Dermis blood vessel endothelial cell (primary cell): ENCODE measurements at regions not wholly inside any gene's neighbourhood (a gene's known extent, or its start where the extent isn't known, plus 50 kb on each side); places are given as distances from the start of the nearest gene placed in this dataset.
"Not testable (repeated sequence)": the region's sequence is repeated elsewhere in the genome, so short reads cannot be mapped to it uniquely, and the experiment has no call there.

Experiments used
- DNase-seq: peaks from one replicate; pipeline ENCODE4 v3.0.0; 2010

DNA sequence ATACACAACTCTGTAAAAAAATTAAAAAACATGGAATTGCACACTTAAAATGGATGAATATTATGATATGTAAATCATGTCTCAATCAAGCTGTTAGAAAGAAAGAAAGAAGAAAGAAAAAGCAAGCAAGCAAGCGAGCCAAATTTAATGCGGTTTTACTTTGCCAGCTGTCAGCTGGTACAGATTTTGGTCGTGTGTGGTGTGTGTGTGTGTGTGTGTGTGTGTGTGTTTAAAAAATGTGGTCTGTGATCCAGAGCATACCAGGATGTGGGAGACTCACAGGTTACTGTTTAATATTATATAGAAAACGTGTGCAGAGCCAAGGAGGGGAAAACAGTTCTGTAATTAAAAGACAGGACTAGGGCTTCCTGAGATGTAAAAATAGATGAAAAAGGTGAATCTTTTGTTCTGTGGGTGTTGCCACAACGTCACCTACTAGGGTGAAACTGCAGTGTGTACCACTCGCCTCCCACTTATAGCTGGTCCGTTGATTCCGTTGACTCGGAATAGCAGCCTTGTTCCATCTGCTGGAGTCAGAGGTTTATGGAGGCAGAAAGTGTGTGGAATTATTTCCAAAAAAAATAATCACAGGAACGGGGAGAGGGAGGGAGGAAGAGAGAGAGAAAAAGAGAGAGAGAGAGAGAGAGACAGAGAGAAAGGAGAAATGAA, 197.7 kb downstream of the BCAS1 start:
- peak; percentile 28 for DNase-seq

DNA sequence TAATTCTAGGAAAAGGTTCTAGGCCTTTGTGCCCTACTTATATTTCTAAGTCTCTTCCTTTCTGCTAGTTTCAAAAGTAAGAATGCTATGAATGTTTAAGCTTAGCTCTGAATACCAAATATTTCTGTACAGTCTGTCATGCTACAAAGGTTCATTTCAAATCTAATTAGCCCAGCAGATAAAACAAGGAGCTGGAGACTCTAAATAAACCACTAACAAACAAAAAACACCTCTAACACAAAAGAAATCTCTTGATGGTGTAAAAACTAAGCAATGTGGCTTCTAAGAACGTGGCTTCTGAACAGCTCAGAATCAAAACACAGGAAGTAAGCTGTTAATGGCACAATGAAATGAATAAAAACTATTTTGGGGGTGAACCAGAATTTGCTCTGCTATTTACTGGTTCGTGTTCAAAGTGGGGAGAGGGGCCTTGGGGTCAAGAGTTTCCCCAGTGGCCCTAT, 198.3 kb downstream of the BCAS1 start:
- DNase-seq: peak; percentile 47

DNA sequence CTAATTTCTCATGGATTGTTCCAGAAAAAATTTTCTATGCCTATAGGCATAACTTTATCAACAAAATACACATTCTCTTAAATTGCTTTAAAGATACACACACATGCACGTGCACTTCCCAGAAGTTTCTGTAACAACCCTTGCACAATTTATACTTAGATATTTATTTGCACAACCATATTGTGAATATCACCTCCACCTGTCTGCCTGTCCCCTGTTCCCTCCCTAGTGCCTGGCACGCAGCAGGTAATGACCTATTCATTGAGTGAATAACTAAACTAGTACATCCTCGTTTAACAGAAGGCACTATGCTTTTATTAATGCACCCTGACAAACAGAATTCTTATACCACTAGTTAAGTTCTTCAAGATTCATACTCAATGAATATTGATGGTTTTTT, 198.9 kb downstream of the BCAS1 start:
- DNase-seq: no peak

DNA sequence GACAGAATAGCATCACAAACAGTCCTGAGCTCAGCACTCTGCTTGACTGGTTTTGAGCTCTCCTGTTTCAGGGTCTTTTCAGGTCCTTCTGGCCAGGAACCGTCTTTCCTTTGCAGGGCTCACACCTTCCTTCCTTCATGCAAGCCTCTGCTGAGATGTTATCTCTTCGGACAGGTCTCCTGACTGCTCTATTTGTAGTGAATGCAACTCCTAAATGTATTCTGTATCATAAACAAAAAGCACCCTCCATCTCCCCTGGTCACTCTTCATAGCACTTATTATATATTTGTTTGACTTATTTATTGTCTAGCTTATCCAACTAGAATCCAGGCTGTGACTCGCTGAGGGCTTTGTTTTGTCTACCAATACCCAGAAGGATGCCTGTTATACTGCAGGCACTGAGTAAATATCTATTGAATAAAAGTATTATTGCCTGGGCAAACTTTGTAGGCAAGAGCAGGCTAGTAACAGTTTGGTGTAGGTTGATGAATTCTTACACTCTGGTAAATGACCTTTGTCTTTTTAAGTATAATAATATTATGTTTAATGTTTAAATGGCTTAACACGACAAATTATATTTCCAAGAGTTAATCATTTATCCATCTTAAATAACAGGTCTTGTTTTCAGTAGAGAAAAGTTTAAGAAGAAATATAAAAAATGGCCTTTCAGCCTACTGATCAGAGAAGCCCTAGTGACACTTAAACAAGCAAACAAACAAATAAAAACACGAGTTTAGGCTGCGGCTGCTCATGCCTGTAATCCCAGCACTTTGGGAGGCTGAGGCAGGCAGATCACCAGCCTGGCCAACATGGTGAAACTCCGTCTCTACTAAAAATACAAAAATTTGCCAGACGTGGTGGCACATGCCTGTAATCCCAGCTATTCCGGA, 199.7 kb downstream of the BCAS1 start:
- DNase-seq: no peak

DNA sequence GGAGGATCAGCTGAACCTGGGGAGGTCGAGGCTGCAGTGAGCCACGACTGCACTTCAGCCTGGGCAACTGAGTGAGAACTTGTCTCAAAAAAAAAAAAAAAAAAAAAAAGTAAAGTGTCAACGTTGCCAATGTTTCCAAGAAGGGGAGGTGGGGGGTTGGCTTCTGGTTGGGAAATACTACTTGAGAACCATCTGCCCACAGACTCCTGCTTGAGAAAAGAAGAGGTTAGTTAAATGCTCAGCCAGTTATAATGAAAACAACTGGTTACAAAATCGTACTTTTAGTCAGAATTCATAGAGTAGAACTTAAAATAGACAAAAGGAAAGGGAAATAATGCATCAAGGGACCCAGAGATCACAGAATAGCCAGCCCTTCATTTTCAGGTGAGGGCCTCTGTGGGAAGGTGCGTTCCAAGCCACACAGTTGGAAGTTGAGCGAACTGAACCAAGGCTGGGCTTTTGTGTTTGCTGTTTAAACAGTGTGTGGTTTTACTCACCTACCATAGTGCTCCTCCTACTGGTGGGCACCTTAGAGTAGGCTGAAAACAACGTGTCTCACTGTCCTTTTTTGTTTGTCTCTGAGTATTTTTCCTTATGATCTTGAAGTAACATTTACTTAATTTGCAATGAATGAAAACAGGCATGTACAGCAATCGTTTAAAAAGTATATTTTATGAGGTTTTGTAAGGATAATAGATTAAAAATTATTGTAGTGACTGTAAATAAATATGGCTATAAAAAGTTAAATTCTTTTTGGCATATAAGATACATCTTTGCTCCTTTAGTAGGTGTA, 200.7 kb downstream of the BCAS1 start:
- DNase-seq: peak; percentile 92

DNA sequence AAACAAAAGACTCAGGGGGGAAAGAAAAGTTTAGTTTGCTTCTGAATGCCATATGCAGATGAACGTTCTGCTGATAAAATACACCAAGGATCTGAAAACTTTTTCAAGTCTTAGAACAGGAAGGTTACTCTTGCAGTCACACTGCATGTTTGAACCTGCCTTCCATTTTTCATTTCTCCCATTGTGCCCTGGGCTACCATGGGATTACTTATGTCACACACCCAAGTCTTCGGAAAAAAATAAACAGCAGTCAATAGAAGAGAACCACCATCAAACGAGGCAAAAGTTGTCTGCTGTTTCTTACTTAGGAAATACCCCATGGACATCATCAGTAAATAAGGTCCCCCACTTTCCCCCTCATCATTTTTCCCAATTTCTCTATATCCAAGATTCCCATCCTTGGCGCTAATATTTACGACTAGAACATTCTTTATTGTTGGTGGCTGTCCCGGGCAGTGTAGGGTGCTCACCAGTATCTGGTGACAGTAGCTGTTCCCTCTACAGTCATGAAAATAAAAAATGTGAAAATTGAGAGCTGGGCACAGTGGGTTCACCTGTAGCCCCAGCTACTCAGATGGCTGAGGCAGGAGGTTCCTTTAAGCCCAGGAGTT, 202.5 kb downstream of the BCAS1 start:
- DNase-seq: no peak

DNA sequence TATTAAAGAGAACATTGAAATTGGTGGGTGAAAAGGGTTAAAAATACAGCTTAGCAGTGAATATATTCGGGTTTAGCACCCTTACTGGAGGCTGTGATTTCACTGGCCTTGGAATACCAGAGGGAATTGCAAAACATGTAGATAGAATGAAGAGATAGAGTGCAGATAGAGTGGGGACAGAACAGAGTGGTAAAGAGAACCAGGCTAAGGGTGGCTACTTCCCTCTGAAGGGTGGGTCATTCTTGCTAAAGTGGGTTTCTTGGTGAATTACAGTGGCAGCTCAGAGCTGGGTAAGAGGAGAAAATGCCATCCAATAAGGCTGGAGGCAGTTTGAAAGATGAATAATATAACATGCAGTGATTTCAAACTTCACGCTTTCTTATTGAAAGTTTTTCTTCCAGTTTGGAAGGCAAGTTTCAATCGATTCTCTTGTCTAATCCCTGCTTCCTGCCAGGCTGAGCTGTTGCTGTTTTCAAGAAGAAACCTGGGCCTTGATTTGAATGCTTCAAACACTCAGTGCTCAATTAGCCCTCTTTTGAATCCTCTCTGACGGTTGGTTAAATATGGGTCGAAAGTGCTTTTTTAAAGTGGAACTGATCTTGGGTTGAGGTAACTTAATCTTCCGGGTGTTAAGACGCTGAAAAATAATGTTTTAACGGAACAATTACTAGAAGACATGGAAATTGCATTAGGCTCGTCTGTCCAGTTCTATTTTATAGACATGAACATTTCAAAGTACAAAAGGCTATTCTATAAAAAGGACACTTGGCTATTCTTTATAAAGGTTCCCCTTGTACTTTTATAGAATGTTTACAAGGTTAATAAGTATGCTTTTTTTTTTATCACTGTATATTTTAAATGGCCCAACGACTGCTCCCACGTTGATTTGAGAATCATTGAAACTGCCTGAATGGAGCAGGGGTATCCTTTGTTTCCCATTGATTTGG, 203.3 kb downstream of the BCAS1 start:
- DNase-seq: no peak

DNA sequence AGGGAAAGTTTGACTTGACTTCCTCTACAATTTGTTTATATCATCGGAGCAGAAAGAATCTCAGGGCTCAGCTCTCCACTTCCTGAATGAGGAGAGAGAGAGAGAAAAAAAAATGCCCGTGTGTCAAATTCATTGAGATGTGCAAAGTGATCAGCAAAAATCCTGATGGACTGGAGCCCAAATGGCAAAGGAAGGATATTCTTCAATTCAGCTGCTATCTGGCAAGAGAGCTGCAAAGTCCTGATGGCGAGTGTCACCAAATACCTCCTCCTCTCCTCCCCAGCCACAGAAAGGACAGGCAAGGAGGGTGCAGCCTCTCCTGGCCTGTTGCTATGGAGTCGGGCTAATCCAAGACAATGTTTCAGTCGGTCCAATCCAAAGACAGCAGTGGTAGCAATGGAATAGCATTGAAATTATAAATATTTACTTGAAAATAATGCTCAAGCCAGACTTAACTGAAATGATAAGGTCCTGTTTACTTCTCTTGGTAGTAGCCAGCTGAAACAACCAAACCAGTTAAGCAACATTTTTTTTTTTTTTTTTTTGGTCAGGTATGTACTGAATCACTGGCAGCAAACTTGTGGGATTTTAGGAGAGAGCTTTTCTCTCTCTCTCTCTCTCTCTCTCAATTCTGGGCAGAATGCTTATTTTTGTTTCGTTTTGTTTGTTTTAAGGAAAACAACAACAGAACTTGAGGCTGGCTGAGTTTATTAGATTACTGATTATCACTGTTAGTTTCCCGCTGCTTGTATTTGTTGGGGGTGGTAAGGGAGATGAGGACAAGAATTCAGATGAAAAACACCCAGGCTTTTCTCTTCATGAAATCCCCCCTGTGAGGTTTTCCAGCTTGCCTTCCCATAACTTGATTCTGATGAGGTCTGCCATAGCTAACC, 204.2 kb downstream of the BCAS1 start:
- peak; percentile 60 for DNase-seq

DNA sequence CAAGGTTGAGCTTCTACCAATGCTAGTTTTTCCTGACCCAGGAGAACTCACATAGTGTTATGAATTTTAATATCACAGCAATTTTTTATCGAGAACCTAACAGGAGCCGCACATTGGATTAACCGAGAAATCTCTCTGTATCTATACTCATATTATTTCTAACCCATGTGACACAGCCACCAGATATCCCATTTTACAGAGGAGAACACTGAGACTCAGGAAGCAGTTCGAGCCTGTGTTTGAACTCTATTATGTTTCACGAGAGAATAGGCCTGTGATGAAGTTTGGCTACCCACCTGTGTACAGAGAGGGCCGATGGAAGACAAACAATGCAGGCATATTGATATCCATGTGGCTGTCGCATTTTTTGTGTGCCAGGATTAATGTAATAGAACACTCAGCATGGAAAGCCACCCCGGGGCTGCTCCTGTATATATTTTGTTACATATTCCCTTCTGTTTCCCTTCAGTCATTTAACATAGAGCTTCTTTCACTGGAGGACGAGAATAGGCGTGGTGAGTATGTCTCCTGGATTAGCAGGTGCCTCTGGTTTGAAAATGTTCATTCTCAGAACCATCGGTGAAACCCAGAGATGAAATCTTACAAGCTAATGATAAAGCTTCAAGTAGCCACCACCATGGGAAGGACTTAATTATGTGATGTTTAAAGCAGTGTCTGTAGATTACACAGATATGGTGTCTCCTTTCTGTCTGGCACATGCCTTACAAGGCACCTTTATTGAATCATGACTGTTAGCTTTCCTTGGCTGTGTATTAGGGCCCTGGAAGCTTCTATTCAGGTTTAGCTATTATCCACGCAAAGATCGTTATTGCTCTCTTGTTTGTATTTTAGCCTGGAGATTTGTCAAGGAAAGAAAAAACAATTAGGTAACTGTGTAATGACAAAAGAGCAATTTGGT, 205.4 kb downstream of the BCAS1 start:
- not testable (repeated sequence) for DNase-seq

DNA sequence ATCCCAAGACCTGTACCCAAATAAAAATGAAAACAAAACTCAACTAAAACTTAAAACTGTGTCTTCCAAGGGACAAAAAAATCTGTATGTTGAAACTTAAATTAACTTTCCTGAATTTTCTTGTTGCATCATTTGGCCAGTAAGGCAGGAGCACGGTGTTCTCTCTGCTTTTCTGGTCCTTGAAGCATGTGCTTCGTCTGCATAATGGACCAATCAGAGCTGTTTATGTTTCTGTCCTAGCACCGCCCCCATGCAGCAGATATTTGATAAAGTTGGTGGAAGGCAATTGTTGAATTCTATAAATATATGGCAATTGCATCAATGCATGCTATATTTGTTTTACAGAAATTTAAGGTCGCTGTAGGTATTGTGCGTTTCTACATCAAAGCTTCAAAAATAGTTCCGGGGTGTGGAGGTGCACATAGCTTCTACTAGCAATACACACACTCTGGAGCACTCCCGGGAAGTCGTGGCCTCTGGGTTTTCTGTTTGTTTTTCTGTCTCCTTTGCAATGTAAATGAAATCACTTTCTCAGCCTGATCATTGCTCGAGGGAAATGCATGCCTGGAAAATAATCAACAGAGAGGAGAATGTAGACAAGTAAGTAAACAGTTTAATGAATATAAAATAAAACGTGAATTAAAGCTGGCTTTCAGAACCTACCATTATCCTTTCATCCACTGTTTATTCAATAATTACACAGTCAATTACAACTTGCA, 206.3 kb downstream of the BCAS1 start:
- not testable (repeated sequence) for DNase-seq

DNA sequence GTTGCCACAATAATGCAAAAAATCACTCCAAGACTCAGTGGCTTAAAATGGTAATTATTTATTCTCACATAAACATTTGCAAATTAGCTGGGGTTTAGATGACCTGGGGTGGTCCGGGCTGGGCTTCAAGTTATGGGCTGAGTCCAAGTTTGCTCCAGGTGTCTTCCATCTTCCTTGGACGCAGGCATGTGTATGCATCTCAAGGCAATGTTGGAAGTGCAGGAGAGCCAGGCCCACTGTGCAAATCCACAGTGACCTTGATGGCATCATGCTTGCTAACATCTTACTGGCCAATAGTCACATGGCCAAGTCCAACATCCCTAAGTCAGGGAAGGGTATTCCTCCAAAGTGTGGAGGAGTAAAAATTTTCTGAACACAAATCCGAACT, 206.9 kb downstream of the BCAS1 start:
- DNase-seq: not testable (repeated sequence)

DNA sequence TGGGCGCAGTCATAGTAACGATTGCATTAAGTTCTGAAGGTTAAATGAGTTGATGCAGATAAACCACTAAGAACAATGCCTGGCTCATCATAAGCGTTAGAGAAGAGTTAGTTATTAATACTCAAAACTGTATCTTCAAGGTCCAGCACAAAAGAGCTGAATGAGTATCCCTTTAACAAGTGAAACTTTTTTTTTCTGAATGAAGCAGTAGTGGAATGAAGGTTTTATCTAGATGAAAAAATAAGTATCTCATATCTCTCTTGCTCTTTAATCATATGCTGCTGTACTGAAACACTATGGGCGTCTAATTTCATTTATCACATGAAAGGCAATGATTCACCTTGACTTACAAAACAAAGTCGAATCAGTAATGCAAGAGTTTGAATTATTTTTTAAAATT, 207.4 kb downstream of the BCAS1 start:
- DNase-seq: not testable (repeated sequence)

DNA sequence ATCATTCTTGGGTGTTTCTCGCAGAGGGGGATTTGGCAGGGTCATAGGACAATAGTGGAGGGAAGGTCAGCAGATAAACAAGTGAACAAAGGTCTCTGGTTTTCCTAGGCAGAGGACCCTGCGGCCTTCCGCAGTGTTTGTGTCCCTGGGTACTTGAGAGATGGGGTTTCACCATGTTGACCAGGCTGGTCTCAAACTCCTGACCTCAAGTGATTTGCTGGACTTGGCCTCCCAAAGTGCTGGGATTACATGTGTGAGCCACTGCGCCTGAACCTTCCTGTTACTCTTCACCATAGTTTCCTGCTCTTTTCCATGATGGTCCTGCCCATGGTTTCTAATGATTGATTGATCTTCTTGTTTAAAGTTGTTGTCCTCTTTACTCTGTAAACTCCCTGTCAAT, 207.9 kb downstream of the BCAS1 start:
- not testable (repeated sequence) for DNase-seq

DNA sequence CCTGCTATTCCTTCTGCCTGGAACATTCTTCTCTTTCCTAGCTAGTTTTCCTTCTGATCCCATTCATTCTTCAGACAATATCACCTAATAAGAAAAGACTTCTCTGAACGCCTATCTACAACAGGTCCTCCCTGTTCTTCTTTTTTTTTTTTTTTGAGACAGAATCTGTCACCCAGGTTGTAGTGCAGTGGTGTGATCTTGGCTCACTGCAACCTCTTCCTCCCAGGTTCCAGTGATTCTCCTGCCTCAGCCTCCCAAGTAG, 208.3 kb downstream of the BCAS1 start:
- not testable (repeated sequence) for DNase-seq

DNA sequence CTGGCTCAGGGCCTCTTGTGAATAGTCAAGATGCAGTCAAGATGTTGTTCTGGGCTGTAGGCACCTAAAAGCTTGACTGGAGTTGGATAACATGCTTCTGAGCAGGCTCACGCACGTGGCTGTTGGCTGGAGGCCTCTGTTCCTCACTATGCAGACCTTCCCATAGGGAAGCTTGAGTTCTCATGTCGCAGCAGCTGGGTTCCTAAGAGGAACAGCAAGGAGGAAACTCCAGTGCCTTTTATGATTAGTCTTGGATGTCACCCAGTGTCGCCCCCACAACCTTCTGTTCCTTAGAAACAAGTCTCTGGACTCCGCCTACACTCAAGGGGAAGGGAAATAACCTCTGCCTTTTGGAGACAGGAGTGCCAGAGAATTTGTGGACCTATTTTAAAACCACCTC, 210.7 kb downstream of the BCAS1 start:
- DNase-seq: peak; percentile 28

DNA sequence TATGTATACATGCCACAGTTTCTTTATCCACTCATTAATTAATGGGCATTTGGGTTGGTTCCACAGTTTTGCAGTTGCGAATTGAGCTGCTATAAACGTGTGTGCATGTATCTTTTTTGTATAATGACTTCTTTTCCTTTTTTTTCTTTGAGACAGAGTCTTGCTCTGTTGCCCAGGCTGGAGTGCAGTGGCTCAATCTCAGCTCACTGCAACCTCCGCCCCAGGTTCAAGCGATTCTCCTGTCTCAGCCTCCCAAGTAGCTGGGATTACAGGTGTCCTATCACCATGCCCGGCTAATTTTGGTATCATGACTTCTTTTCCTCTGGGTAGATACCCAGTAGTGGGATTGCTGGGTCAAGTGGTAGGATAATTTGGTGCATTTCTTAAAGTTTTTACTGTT, 211.4 kb downstream of the BCAS1 start:
- DNase-seq: not testable (repeated sequence)

DNA sequence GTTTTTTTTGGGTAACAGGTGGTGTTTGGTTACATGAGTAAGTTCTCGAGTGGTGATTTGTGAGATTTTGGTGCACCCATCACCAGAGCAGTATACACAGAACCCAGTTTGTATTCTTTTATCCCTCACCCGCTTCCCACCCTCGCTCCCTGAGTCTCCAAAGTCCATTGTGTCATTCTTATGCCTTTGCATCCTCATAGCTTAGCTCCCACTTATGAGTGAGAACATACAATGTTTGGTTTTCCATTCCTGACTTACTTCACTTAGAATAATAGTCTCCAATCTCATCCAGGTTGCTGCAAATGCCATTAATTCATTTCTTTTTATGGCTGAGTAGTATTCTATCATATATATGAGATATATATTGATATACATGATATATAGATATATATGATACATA, 211.9 kb downstream of the BCAS1 start:
- DNase-seq: not testable (repeated sequence)

DNA sequence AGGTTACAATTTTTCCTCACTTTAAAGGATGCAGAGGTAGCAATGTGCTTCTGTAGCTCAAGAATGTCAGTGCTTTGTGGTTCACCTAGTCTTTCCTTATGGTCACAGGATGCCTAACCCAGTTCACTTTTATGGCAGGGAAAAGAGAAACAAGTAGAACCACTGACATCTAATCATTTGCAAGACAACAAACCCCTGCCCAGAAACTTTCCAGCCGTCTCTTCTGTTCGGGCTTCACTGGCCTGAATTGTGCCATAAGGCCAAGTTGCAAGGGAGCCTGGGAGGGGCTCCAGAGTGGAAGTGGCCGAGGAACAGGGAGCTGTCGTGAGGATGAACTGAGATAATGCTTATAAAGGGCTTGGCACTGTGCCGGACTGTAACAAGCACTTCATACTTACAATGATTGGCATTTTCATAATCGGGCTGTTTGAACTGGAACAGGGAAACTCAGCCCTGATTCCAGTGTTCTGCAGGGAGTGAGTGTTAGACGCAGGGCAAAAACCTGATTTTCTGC, 212.6 kb downstream of the BCAS1 start:
- DNase-seq: no peak
